ENCODE measurements at regions not wholly inside any gene's neighbourhood (a gene's known extent, or its start where the extent isn't known, plus 50 kb on each side); places are given as distances from the start of the nearest gene placed in this dataset.

GRCh38 chr12:73158341-73158740 is 886.2 kb downstream of the TRHDE start:
- Histone ChIP-seq H3K79me2 (ENCODE audit: insufficient read depth, low read length) (no peaks in the 10 kb centered on the region), H4K20me1 (ENCODE audit: insufficient read depth, low read length) (no peaks in the 10 kb centered on the region), H3K9me3 (ENCODE audit: low read depth, low read length) (no peaks in the 10 kb centered on the region), H3K27me3 (ENCODE audit: insufficient read depth, low read length) (no peaks in the 10 kb centered on the region), H3K36me3 (ENCODE audit: insufficient read depth, low read length) (no peaks in the 10 kb centered on the region), H2AFZ (ENCODE audit: low read length) (no peak overlapping the region), H3K4me3 (ENCODE audit: insufficient read depth, low read length) (no peak overlapping the region), H3K27ac (ENCODE audit: low read depth, low read length) (no peak overlapping the region), H3K4me2 (ENCODE audit: insufficient read depth, low read length) (no peak overlapping the region), H3K4me1 (ENCODE audit: insufficient read depth, low read length) (no peaks in the 10 kb centered on the region)
- no peak for TF ChIP-seq CTCF (IDR thresholded peaks at IDR 0.05; ENCODE audit: extremely low read depth, low read depth, low read length)
- no peak for DNase-seq (ENCODE audit: insufficient read length, low spot score, missing footprints)

- Histone ChIP-seq H3K36me3 (ENCODE audit: insufficient read depth, low read length) (no peaks in the 10 kb centered on the region), H3K79me2 (ENCODE audit: insufficient read depth, low read length) (no peaks in the 10 kb centered on the region), H3K9me3 (ENCODE audit: low read depth, low read length) (no peaks in the 10 kb centered on the region), H3K27ac (ENCODE audit: low read depth, low read length) (no peak overlapping the region), H4K20me1 (ENCODE audit: insufficient read depth, low read length) (no peaks in the 10 kb centered on the region), H3K4me2 (ENCODE audit: insufficient read depth, low read length) (no peak overlapping the region), H3K4me1 (ENCODE audit: insufficient read depth, low read length) (no peaks in the 10 kb centered on the region), H3K4me3 (ENCODE audit: insufficient read depth, low read length) (no peak overlapping the region), H3K27me3 (ENCODE audit: insufficient read depth, low read length) (no peaks in the 10 kb centered on the region), H2AFZ (ENCODE audit: low read length) (no peak overlapping the region)
- DNase-seq (ENCODE audit: insufficient read length, low spot score, missing footprints), result peak; percentile 17
- no peak for TF ChIP-seq CTCF (IDR thresholded peaks at IDR 0.05; ENCODE audit: extremely low read depth, low read depth, low read length)
Measured at GRCh38 chr12:73159954-73160353, 887.8 kb downstream of the TRHDE start.

GRCh38 chr12:73161970-73162369 is 889.8 kb downstream of the TRHDE start:
- no peak for TF ChIP-seq CTCF (IDR thresholded peaks at IDR 0.05; ENCODE audit: extremely low read depth, low read depth, low read length)
- H3K4me3 ChIP-seq (ENCODE audit: insufficient read depth, low read length), result no peak overlapping the region
- no peak for DNase-seq (ENCODE audit: insufficient read length, low spot score, missing footprints)
- no peaks in the 10 kb centered on the region for H3K9me3 ChIP-seq (ENCODE audit: low read depth, low read length)
- H3K27me3 ChIP-seq (ENCODE audit: insufficient read depth, low read length), result no peaks in the 10 kb centered on the region
- no peak overlapping the region for H2AFZ ChIP-seq (ENCODE audit: low read length)
- no peaks in the 10 kb centered on the region for H3K79me2 ChIP-seq (ENCODE audit: insufficient read depth, low read length)
- H3K36me3 ChIP-seq (ENCODE audit: insufficient read depth, low read length), result no peaks in the 10 kb centered on the region
- no peak overlapping the region for H3K4me2 ChIP-seq (ENCODE audit: insufficient read depth, low read length)
- no peaks in the 10 kb centered on the region for H4K20me1 ChIP-seq (ENCODE audit: insufficient read depth, low read length)
- no peak overlapping the region for H3K27ac ChIP-seq (ENCODE audit: low read depth, low read length)
- H3K4me1 ChIP-seq (ENCODE audit: insufficient read depth, low read length), result no peaks in the 10 kb centered on the region

GRCh38 chr12:73180734-73181133 is 908.6 kb downstream of the TRHDE start:
- Histone ChIP-seq H3K27me3 (ENCODE audit: insufficient read depth, low read length) (no peaks in the 10 kb centered on the region), H3K9me3 (ENCODE audit: low read depth, low read length) (peaks cover 4% of the 10 kb centered on the region), H3K4me1 (ENCODE audit: insufficient read depth, low read length) (no peaks in the 10 kb centered on the region), H3K36me3 (ENCODE audit: insufficient read depth, low read length) (no peaks in the 10 kb centered on the region), H4K20me1 (ENCODE audit: insufficient read depth, low read length) (no peaks in the 10 kb centered on the region), H3K27ac (ENCODE audit: low read depth, low read length) (no peak overlapping the region), H3K4me2 (ENCODE audit: insufficient read depth, low read length) (no peak overlapping the region), H3K79me2 (ENCODE audit: insufficient read depth, low read length) (no peaks in the 10 kb centered on the region), H2AFZ (ENCODE audit: low read length) (no peak overlapping the region), H3K4me3 (ENCODE audit: insufficient read depth, low read length) (no peak overlapping the region)
- no peak for TF ChIP-seq CTCF (IDR thresholded peaks at IDR 0.05; ENCODE audit: extremely low read depth, low read depth, low read length)
- DNase-seq (ENCODE audit: insufficient read length, low spot score, missing footprints), result no peak

Data from osteoblast (primary cell).